Activated naive CD8-positive, alpha-beta T cell treated with anti-CD3 and anti-CD28 coated beads, Interleukin-2, amount 50 U/mL, for 24 hours (primary cell): ENCODE measurements at regions not wholly inside any gene's neighbourhood (a gene's known extent, or its start where the extent isn't known, plus 50 kb on each side); places are given as distances from the start of the nearest gene placed in this dataset.
"Not testable (repeated sequence)": the region's sequence is repeated elsewhere in the genome, so short reads cannot be mapped to it uniquely, and the experiment has no call there.

ENCODE experiments used
- ATAC-seq: fragments of 150-1000 bp; cut with Tn5 transposase; one replicate; pipeline ENCODE4 v1.10.0; 2021
- DNase-seq: peaks from one replicate; pipeline ENCODE4 v3.0.0; 2021
- H3K27ac Mint-ChIP-seq: one replicate; pipeline ENCODE4 v1.8.0; 2021; ENCODE audit warnings: mild to moderate bottlenecking, mixed read lengths
- H3K27me3 Mint-ChIP-seq: one replicate; pipeline ENCODE4 v1.8.0; 2021; ENCODE audit warnings: mixed read lengths
- H3K36me3 Mint-ChIP-seq: one replicate; pipeline ENCODE4 v1.8.0; 2021; ENCODE audit warnings: low read depth, mixed read lengths
- H3K4me1 Mint-ChIP-seq: one replicate; pipeline ENCODE4 v1.8.0; 2021; ENCODE audit warnings: mixed read lengths
- H3K4me3 Mint-ChIP-seq: one replicate; pipeline ENCODE4 v1.8.0; 2021; ENCODE audit warnings: mild to moderate bottlenecking, moderate library complexity, mixed read lengths
- H3K9me3 Mint-ChIP-seq: one replicate; pipeline ENCODE4 v1.8.0; 2021; ENCODE audit warnings: mixed read lengths

- Mint-ChIP-seq H3K4me3 (no peak overlapping the region), H3K36me3 (no peaks in the 10 kb centered on the region), H3K4me1 (no peaks in the 10 kb centered on the region), H3K27me3 (no peaks in the 10 kb centered on the region), H3K27ac (no peak overlapping the region), H3K9me3 (no peaks in the 10 kb centered on the region)
- DNase-seq (no peak), ATAC-seq (no peak)
Observed at GRCh38 chr7:81207801-81208200, 288.9 kb upstream of the SEMA3C start.

- Mint-ChIP-seq H3K27ac (no peak overlapping the region), H3K4me1 (no peaks in the 10 kb centered on the region), H3K36me3 (no peaks in the 10 kb centered on the region), H3K27me3 (no peaks in the 10 kb centered on the region), H3K9me3 (no peaks in the 10 kb centered on the region), H3K4me3 (no peak overlapping the region)
- DNase-seq (no peak), ATAC-seq (no peak)
Observed at GRCh38 chr7:81206667-81207360, 288.0 kb upstream of the SEMA3C start.

GRCh38 chr7:81206217-81206616 lies 287.4 kb upstream of the SEMA3C start:
- DNase-seq (no peak), ATAC-seq (no peak)
- no peak overlapping the region for H3K4me3 Mint-ChIP-seq
- no peaks in the 10 kb centered on the region for H3K27me3 Mint-ChIP-seq
- no peaks in the 10 kb centered on the region for H3K4me1 Mint-ChIP-seq
- H3K27ac Mint-ChIP-seq: no peak overlapping the region
- H3K36me3 Mint-ChIP-seq: no peaks in the 10 kb centered on the region
- H3K9me3 Mint-ChIP-seq: no peaks in the 10 kb centered on the region

- Mint-ChIP-seq H3K27ac (no peak overlapping the region), H3K9me3 (peaks cover 3% of the 10 kb centered on the region), H3K27me3 (no peaks in the 10 kb centered on the region), H3K4me1 (no peaks in the 10 kb centered on the region), H3K36me3 (no peaks in the 10 kb centered on the region), H3K4me3 (no peak overlapping the region)
- no peak for DNase-seq
- ATAC-seq: no peak
Observed at GRCh38 chr7:81201188-81201587, 282.3 kb upstream of the SEMA3C start.

GRCh38 chr7:81198766-81199165 lies 279.9 kb upstream of the SEMA3C start:
- no peak for ATAC-seq
- DNase-seq: no peak
- no peak overlapping the region for H3K4me3 Mint-ChIP-seq
- H3K27me3 Mint-ChIP-seq: no peaks in the 10 kb centered on the region
- peaks cover 3% of the 10 kb centered on the region for H3K9me3 Mint-ChIP-seq
- no peaks in the 10 kb centered on the region for H3K4me1 Mint-ChIP-seq
- H3K36me3 Mint-ChIP-seq: no peaks in the 10 kb centered on the region
- H3K27ac Mint-ChIP-seq: no peak overlapping the region

- no peak for ATAC-seq
- Mint-ChIP-seq H3K27me3 (no peaks in the 10 kb centered on the region), H3K4me3 (no peak overlapping the region), H3K36me3 (no peaks in the 10 kb centered on the region), H3K27ac (no peak overlapping the region), H3K9me3 (peaks cover 3% of the 10 kb centered on the region), H3K4me1 (no peaks in the 10 kb centered on the region)
- DNase-seq: no peak
Observed at GRCh38 chr7:81197266-81197665, 278.4 kb upstream of the SEMA3C start.

- Mint-ChIP-seq H3K4me3 (no peak overlapping the region), H3K27me3 (no peaks in the 10 kb centered on the region), H3K27ac (no peak overlapping the region), H3K4me1 (no peaks in the 10 kb centered on the region), H3K36me3 (no peaks in the 10 kb centered on the region), H3K9me3 (peaks cover 3% of the 10 kb centered on the region)
- DNase-seq: no peak
- no peak for ATAC-seq
Observed at GRCh38 chr7:81195033-81195432, 276.2 kb upstream of the SEMA3C start.

GRCh38 chr7:81190997-81191768 lies 272.3 kb upstream of the SEMA3C start:
- Mint-ChIP-seq H3K9me3 (no peaks in the 10 kb centered on the region), H3K36me3 (no peaks in the 10 kb centered on the region), H3K27ac (no peak overlapping the region), H3K27me3 (no peaks in the 10 kb centered on the region), H3K4me1 (no peaks in the 10 kb centered on the region), H3K4me3 (no peak overlapping the region)
- DNase-seq (no peak), ATAC-seq (no peak)

- no peak for ATAC-seq
- no peak overlapping the region for H3K27ac Mint-ChIP-seq
- DNase-seq: no peak
- H3K27me3 Mint-ChIP-seq: no peaks in the 10 kb centered on the region
- H3K4me3 Mint-ChIP-seq: no peak overlapping the region
- H3K36me3 Mint-ChIP-seq: no peaks in the 10 kb centered on the region
- no peaks in the 10 kb centered on the region for H3K4me1 Mint-ChIP-seq
- H3K9me3 Mint-ChIP-seq: no peaks in the 10 kb centered on the region
Observed at GRCh38 chr7:81187753-81188152, 268.9 kb upstream of the SEMA3C start.

- H3K27me3 Mint-ChIP-seq: no peaks in the 10 kb centered on the region
- no peaks in the 10 kb centered on the region for H3K9me3 Mint-ChIP-seq
- no peak overlapping the region for H3K27ac Mint-ChIP-seq
- DNase-seq: no peak
- no peak for ATAC-seq
- no peak overlapping the region for H3K4me3 Mint-ChIP-seq
- H3K4me1 Mint-ChIP-seq: no peaks in the 10 kb centered on the region
- no peaks in the 10 kb centered on the region for H3K36me3 Mint-ChIP-seq
Observed at GRCh38 chr7:81186691-81187090, 267.8 kb upstream of the SEMA3C start.

GRCh38 chr7:81185072-81185471 lies 266.2 kb upstream of the SEMA3C start:
- H3K27me3 Mint-ChIP-seq: no peaks in the 10 kb centered on the region
- H3K27ac Mint-ChIP-seq: no peak overlapping the region
- no peaks in the 10 kb centered on the region for H3K36me3 Mint-ChIP-seq
- DNase-seq (no peak), ATAC-seq (no peak)
- no peak overlapping the region for H3K4me3 Mint-ChIP-seq
- H3K9me3 Mint-ChIP-seq: no peaks in the 10 kb centered on the region
- no peaks in the 10 kb centered on the region for H3K4me1 Mint-ChIP-seq

GRCh38 chr7:81183326-81183725 lies 264.5 kb upstream of the SEMA3C start:
- Mint-ChIP-seq H3K9me3 (peaks cover 4% of the 10 kb centered on the region), H3K36me3 (no peaks in the 10 kb centered on the region), H3K27ac (no peak overlapping the region), H3K4me3 (no peak overlapping the region), H3K4me1 (no peaks in the 10 kb centered on the region), H3K27me3 (no peaks in the 10 kb centered on the region)
- DNase-seq (no peak), ATAC-seq (no peak)

- not testable (repeated sequence) for H3K27me3 Mint-ChIP-seq, ATAC-seq, H3K27ac Mint-ChIP-seq, H3K4me1 Mint-ChIP-seq, DNase-seq, H3K4me3 Mint-ChIP-seq, H3K36me3 Mint-ChIP-seq
- H3K9me3 Mint-ChIP-seq: peaks cover 11% of the 10 kb centered on the region
Observed at GRCh38 chr7:81182056-81182455, 263.2 kb upstream of the SEMA3C start.

GRCh38 chr7:81181066-81181465 lies 262.2 kb upstream of the SEMA3C start:
- no peak for DNase-seq
- peaks cover 11% of the 10 kb centered on the region for H3K9me3 Mint-ChIP-seq
- ATAC-seq: no peak
- no peaks in the 10 kb centered on the region for H3K4me1 Mint-ChIP-seq
- no peak overlapping the region for H3K4me3 Mint-ChIP-seq
- H3K36me3 Mint-ChIP-seq: no peaks in the 10 kb centered on the region
- H3K27ac Mint-ChIP-seq: no peak overlapping the region
- no peaks in the 10 kb centered on the region for H3K27me3 Mint-ChIP-seq

- Mint-ChIP-seq H3K9me3 (peaks cover 11% of the 10 kb centered on the region), H3K4me1 (no peaks in the 10 kb centered on the region), H3K27me3 (no peaks in the 10 kb centered on the region), H3K27ac (no peak overlapping the region), H3K4me3 (no peak overlapping the region), H3K36me3 (no peaks in the 10 kb centered on the region)
- ATAC-seq: no peak
- no peak for DNase-seq
Observed at GRCh38 chr7:81180573-81180972, 261.7 kb upstream of the SEMA3C start.
